Muscle of arm (tissue), 1 donor: ENCODE measurements at regions not wholly inside any gene's neighbourhood (a gene's known extent, or its start where the extent isn't known, plus 50 kb on each side); places are given as distances from the start of the nearest gene placed in this dataset.
A peak's percentile ranks its signal among the peaks of the same experiment; 100 is the strongest.
"Not testable (repeated sequence)": the region's sequence is repeated elsewhere in the genome, so short reads cannot be mapped to it uniquely, and the experiment has no call there.

ENCODE experiments used
- DNase-seq: peaks from one replicate; pipeline ENCODE4 v3.0.0-alpha.2; 2013

GRCh38 chr13:80835902-80836301 lies 495.0 kb upstream of the SPRY2 start:
- no peak for DNase-seq

GRCh38 chr13:80830431-80830830 lies 489.5 kb upstream of the SPRY2 start:
- DNase-seq: no peak

GRCh38 chr13:80828759-80829158 lies 487.8 kb upstream of the SPRY2 start:
- no peak for DNase-seq

- DNase-seq: no peak
Measured at GRCh38 chr13:80825276-80825675, 484.4 kb upstream of the SPRY2 start.

GRCh38 chr13:80824229-80824628 lies 483.3 kb upstream of the SPRY2 start:
- DNase-seq: no peak

DNA sequence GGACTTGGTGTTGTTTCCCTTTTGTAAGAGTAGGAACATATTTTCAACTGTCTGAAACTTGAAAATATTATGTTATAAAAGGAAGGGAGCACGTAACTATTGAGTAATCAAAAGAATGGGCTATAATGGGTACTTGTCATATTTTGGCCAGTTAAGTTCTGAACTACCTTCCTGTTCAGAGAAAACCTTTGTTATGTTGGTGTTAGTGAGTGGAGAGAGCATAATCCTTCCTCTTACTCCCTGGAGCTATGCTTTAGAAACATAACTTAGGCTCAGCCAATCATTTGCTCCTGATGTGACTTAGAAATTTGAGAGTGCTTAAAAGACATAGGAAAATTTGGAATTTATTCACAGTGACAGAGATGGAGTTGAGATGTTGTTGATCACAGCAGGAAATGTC lies 482.5 kb upstream of the SPRY2 start:
- DNase-seq: no peak

- DNase-seq: no peak
Measured at GRCh38 chr13:80821466-80821865, 480.5 kb upstream of the SPRY2 start.

DNA sequence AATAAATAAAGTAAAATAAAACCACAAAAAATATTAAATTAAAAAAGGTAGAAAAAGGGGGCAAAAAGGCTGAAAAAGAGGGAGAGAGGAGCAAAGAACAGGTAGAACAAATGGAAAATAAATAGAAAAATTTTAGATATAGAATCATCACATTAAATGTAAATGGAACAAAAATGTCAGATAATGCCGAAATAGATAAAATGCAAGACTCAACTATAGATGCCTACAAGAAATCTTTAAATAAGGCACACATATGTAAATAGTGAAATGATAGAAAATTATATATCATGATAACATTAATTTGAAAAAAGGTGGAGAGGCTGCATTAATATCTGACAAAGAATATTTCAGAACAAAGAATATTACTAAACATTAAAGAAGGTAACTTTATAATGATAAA lies 477.1 kb upstream of the SPRY2 start:
- DNase-seq: no peak

- peak; percentile 78 for DNase-seq
Measured at GRCh38 chr13:80814541-80814940, 473.6 kb upstream of the SPRY2 start.

DNA sequence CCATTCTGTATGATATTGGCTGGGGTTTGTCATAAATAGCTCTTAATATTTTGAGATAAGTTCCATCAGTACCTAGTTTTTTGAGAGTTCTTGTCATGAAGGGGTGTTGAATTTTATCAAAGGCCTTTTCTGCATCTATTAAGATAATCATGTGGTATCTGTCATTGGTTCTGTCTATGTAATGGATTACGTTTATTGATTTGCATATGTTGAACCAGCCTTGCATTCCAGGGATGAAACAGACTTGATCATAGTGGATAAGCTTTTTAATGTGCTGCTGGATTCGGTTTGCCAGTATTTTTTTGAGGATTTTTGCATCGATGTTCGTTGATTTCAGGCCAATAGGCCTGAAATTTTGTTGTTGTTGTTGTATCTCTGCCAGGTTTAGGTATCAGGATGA lies 469.4 kb upstream of the SPRY2 start:
- not testable (repeated sequence) for DNase-seq

GRCh38 chr13:80802946-80803345 lies 462.0 kb upstream of the SPRY2 start:
- no peak for DNase-seq

DNA sequence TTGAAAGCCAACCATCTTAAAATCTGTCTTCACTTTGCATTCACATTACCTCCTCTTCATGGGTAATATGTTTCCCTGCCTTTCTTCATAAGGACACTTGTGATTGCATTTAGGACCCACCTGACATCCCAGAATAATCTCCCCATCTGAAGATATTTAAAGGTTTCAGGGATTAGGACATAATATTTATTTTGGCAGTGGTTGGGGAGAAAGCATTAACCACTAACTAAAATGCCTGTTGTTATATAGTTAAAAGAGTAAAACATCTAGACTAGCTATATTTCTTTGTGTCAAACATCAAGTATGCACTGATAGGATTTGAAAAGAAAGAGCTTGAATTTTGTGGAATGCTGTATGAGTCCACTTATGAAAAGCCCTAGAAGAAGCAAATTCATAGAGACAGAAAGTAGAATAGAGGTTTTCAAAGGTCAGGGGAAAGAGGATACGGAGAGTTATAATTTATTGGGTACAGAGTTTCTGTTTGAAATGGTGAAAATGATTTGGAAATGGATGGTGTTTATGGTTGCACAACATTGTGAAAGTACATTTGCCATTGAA lies 457.7 kb upstream of the SPRY2 start:
- DNase-seq: no peak

GRCh38 chr13:80787604-80788003 lies 446.7 kb upstream of the SPRY2 start:
- no peak for DNase-seq

- DNase-seq: peak; percentile 60
Measured at GRCh38 chr13:80783926-80784565, 443.1 kb upstream of the SPRY2 start.

GRCh38 chr13:80782441-80782840 lies 441.5 kb upstream of the SPRY2 start:
- no peak for DNase-seq

GRCh38 chr13:80778297-80778696 lies 437.4 kb upstream of the SPRY2 start:
- DNase-seq: no peak

DNA sequence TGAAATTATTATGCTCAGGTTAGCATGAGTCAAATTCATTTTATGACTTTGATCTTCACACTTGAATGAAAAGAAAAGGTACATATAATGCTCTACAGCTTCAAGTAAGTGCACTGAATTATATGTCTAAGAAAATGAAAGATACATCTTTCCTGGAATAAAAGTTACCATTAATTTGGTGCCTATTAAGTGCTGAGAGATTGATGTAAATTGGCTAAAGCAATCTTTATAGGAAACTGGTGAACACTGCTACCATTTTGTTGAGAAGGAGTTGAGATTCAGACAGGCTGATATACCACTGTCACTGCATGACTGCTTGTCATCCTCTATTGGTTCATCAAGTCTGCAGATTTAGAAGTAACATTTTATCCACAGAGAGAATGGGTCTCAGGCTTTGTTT lies 416.8 kb upstream of the SPRY2 start:
- DNase-seq: no peak

GRCh38 chr13:80755910-80756309 lies 415.0 kb upstream of the SPRY2 start:
- peak; percentile 35 for DNase-seq

GRCh38 chr13:80754441-80754840 lies 413.5 kb upstream of the SPRY2 start:
- no peak for DNase-seq

- DNase-seq: peak; percentile 78
Measured at GRCh38 chr13:80753866-80754265, 412.9 kb upstream of the SPRY2 start.

- DNase-seq: no peak
Measured at GRCh38 chr13:80751854-80752253, 410.9 kb upstream of the SPRY2 start.

GRCh38 chr13:80744147-80744914 lies 403.4 kb upstream of the SPRY2 start:
- DNase-seq: no peak

DNA sequence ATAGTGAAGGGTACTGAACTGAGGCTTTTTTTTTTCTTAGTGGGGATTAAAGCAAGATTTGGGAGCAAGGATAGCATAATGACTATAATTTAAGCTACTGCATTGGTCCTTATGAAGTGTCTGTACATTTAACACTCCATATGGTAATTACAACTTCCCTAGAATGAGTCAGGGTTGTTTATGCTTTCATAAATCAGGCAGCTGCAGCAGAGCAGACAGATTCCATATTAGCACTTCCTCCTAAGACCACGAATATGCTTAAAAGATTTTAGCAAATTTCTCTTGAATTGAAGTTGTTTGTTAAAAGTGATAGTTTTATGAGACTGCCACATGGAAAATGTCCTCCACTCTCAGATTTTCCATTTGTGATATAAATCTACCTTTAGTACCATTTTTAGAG lies 401.1 kb upstream of the SPRY2 start:
- no peak for DNase-seq
